NCI-H2196 treated with DMSO at 0.1 percent for 48 hours (cell line): ENCODE measurements at regions not wholly inside any gene's neighbourhood (a gene's known extent, or its start where the extent isn't known, plus 50 kb on each side); places are given as distances from the start of the nearest gene placed in this dataset.

Experiments used
- DNase-seq: peaks from one replicate; lab custom pipeline; 2025; ENCODE audit not compliant: unreplicated experiment; lab: John Stamatoyannopoulos, UW

DNA sequence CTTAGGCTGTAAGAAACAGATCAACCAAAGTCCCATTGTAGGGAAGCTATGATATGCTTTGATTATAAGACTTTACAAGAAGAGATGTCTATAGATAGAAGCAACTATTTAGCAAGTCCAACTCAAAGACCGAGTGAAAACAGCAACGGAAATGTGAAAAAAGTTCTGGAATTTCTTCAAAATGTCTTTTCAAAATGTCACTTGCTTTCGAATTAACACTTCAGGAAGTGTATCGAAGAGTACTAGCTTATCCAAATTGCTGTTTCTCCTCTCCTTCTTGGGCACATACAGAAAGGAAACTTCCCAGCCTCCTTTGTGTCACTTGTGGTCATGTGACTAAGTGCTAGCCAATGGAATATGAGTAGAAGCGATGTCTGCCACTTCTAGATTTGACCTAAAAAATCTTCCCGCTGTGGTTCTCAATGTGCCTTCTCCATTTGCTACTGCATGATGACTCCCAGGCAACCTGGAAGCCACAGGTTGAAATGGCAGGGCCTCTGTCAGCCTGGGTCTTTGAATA lies 89.9 kb downstream of the TSEN15 start:
- DNase-seq, result no peak

DNA sequence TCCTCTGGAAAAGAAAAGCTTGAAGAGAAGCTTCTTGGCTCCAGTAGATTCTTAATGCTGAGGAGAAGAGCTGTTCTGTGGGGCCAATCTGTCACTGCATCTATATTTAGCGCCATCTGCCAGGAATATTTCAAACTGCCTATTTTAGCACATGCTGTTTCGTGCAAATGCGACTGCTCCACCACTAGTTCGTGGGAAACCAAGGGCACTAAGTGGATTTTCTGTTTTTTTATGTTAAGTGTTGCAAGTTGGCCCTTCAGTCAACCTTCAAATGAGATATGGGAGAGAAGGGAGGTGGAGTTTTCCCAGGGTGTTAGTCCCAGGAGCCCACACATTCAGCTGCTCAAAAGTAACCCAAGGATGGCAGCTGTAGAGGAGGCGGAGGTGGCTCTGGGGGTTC lies 91.9 kb downstream of the TSEN15 start:
- DNase-seq, result no peak

DNA sequence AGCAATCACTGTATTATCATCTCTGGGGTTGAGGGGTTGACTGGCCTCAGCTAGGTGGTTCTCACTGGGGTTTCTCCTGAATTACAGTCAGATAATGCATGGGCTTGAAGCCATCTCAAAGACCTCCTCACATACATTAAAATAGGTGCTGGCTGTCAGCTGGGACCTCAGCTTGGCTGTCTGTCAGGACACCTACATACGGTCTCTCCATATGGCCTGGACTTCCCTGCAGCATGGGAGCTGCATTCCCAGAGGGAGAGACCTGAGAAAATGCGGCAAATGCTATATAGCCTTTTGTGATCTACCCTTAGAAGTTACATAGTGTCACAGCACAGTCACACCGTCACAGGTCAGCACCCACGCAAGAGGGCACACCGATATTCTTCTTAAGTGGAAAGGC lies 93.6 kb downstream of the TSEN15 start:
- DNase-seq, result no peak

DNA sequence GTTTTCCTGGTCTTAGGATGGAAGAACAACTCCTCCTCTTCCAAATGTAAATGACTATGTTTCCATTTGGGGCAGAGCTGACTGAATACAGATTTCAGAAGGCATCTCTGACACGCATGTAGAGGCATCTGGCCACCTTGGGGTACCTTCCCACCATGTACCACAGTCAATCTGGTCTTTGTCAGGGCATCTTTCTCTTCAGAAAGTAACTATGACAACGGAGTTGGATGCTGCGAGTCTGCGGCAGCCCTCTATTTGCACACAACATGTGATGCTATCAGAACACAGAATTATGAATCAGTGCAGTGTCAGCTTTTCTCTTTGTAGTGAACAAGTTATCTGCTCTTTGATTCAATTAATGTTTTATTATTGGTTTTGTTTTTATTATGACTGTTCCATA lies 94.7 kb downstream of the TSEN15 start:
- no peak for DNase-seq

DNA sequence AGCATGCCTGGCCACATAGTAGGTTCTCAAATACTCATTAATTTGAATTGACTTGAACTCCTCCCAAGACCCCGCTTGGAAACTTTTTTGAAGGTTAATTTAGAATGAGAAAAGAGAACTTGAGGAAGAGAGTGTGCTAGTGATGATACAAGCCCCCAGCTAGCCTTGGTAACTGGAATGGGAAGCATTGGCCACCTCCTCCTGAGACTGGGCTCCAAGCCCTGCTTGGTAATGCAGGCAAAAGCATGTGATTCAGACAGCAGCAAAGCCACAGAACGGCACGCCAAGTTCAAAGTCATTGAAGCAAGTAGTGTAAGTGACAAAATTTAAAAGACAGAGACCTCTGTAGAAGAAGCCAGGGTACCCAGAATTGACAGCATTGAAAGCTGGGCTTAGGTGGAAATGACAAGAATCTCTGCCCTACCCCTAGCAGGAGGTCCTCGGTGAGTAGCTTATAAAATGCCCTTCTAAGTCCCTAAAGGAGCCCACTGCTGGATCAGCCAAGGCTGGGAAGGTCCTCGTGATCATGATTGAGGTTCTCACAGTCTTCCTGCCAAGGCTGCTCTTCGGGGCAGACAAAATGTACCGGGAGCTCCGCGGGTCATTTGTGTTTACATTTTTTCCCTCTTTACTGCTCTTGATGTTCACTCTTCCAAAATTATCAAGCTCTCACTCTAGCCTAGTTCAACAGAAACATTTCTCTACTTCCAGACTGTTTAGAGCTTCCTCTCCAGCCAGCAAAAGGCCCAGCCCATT lies 99.4 kb downstream of the TSEN15 start:
- no peak for DNase-seq

DNA sequence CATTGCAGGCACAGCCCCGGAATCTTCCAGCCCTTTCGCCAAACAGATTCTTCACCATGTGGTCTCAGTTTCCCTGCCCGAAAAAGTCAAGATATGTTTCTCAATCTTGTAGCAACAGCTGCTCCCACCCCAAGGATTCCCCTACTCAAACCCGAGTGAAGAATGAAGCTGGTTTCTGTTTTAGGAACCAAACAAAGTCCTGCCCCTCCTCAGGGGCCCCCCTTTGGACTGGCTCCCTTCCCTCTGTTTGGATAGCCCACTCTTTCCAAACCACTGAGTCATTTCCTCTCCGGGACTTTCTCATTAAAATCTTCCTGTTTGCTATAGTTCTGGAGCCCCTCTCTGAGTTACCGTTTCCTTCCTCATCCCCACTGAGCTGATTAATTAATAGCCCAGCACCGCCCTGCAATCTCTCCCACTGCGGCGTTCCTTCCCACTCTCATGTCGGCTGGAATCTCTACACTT lies 100.9 kb downstream of the TSEN15 start:
- DNase-seq, result no peak

DNA sequence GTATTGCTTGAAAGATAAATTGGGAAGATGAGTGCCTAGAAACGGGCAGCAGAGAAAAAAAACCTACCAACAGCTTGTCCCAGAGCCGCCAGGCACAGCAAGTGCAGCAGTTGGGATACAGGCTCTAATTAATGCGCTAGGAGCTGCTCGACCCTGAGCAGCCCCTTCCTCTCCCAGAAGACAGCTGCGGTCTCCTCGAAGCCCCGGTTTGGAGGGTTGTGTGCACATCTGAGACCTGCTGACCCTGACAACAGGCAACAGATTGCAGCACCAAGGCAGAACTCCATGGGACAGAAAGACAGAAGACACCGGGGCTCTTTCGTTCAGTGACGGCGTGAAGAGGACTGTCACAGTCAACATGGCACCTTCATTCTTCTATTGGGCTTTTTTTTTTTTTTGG lies 101.4 kb downstream of the TSEN15 start:
- DNase-seq, result no peak

DNA sequence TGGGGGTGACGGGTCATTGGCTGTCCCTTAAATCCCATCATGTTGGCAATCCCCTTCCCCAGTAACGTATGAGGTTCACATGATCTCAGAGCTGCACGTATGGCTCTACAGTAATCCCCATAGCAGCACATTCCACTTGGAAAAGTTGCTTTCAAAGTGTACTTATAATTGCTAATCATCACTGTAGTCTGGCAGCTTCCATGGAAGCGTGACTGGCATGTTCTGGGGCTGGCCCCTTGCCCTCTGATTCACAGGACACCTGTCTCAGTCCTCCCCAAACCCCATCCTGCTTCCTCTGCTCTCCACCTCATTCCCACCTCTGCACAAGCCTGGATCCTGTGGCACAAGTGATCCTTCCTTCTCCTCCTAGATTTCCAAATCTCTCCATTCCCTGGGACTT lies 102.2 kb downstream of the TSEN15 start:
- DNase-seq, result no peak

DNA sequence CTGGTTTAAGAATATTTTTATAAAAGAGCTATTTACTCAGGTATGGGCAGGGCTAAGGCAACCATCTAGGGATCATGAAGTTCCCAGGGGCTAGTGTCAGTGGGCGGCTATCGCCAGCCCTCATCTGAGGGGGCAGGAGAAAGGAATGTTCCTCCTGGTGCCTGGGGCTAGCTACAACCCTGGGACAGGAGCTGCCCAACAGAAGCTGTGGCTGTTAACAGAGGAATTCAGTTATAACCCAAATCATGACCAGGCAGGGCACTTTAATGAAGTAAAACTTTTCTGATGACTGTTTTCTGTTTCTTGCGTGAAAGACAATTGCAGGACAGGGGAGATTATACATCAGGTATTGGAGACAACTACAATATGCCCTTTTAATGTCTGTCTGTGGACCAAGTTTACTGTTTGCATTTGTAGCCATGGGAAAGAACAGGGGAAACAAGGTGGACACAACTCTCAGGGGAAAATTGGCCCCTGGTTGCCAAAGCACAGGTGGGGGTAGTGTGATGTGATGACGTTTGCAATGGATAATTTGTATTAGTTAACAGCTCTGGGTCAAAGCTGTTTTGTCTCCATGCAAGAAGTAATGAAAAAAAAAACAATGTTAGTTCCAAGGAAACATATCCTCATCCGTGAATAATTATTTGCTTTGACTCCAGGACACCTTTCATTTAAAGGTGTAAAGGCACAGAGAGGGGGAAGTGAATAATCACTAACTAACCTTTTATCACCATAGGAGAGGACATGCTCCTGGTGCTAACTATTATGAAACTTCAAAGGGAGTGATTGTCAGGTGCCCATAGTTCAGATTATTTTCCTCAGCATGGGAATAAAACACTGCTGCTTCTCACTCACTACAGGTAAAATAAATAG lies 105.2 kb downstream of the TSEN15 start:
- no peak for DNase-seq

DNA sequence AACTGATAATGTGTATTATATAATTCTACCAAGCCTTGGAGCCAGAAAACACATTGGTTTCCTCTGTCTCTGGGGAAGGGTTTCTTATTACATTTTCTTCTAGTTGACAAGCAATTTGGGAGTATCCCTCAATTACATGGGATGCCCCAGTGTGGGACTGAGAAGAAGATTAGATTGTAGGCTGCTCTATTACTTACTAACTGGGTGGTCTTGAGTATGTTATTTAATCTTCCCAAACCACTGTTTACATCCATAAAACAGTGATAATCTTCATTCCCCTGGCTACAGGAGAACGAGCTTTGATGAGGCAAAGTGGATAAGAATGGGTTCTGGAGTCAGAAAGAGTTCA lies 105.8 kb downstream of the TSEN15 start:
- DNase-seq, result no peak

DNA sequence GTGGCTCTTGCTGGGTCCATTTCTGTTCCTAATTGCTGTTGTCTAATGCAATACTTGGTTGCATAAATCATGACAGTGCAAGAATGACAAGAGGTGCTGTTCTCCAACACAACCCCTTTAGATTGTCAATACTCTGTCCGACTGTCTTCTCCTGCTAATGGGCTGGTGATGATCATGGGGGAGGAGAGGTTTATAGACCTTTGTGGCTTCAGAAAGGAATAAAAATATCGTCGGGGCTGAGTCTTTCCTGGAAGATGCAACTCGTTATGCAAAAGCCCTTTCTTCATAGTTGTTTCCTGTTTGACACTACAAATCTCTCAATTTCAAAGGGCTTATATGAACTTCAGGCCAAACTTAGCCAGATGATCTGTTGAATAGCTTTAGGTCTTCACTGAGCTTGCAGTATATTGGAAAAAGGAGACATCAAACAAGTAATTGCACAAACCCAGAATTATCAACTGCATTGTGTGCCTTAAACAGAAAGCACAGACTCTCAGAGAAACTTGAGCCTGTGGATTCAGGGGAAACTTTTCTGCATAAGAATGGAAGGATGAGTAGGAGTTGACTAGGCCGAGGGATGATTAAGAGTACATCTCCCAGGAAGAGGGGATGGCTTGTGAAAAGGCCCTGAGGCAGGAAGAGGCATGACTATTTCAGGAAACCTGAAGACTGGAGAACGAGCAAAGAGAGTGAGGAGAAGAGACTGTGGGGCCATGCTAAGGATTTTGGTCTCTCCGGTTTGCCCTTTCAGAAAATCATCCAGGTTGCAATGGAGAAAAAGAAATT lies 107.6 kb downstream of the TSEN15 start:
- DNase-seq, result no peak

DNA sequence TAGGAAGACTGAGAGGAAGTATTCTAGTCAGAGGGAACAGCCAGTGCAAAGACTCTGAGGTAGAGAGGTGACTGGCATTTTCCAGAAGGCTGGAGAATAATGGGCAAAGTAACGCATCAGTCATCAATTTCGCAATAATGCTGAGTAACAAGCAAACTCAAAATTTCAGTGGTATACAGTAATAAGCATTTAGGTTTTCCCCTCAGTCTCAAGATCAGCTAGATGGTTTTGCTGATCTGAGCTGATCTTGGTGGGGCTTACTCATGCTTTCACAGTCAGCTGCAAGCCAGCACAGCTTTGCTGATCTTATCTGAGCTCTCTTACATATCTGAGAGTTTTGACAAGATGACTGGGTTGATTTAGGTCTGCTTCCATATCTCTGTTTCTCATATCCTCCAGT lies 108.7 kb downstream of the TSEN15 start:
- no peak for DNase-seq

DNA sequence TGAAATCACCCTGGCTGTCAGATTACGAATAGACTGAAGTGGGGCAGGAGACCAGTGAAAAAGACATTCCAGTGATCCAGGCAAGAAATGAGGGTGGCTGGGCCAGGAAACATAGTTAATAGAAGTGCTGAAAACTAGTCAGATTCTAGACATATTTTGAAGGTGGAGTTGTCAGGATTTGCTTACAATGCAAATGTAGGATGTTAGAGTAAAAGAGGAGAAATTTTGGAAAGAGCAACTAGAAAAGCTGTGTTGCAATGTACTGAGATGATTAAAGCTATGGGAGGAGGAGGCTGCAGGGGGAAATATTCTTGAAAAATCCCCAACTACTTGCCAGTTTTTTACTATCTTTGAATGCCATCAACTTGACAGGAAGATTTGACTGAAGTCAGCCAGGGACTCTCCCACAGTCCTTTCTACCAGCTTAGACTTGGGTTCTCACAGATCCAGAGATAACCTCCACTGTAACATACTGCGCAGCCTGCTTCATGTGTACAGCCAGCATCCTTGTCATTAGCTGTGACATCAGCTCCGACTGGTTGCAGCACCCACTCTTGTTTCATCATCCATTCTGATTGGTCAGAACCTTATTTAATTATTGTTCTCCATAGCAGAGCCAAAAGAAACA lies 109.7 kb downstream of the TSEN15 start:
- DNase-seq, result no peak

DNA sequence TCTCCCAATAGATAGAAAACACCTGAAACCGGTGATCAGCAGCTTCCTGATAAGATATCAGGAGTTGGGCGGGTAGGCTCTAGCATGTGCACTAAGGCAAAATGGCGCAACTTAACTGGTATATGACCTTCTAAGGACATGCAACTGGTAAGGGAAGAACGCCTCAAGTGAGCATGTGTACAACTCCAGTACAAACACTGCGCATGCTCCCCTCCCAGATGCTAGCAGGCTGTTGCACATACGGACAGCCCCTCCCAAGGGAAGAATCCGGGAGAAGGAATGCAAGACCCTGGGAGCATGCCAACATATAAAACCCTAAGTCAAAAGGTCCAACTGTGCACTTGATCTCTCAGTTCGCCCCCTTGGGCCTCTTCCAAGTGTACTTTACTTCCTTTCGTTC lies 110.8 kb downstream of the TSEN15 start:
- DNase-seq, result no peak

DNA sequence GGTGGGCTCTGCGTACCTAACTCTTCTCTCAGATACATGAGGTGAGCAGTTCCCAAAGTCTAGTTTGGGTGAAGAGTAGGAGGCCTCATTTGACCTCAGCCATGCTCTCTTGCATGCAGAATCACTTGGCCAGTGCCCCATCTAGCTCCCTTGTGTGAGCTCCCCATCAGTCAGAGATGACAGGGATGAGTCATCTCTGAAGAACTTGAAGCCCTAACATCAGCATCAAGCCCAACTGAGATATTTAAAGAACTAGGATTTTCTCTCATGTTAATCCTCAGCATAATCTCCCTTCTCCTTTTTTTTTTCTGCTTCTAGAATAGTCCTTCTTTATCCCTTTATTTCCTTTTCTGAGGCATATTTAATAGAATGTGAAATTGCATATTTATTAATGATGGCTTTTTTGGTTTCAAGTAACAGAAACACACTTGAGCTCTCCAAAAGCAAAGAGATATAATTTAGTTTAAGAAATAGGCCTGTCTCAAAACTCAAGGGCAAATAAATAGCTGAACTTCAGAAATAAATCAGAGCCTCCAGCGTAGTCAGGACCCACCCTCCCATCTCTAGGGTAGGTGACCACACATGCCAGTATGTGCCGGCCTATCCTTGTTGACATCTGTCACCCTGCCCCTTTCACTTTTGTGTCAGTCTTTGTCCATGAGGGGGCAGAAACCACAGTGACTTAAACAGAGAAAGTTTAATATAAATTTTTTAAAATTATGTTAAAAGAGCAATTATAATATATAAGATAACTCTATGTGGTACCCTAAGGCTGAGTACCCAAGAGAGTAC lies 112.3 kb downstream of the TSEN15 start:
- no peak for DNase-seq

DNA sequence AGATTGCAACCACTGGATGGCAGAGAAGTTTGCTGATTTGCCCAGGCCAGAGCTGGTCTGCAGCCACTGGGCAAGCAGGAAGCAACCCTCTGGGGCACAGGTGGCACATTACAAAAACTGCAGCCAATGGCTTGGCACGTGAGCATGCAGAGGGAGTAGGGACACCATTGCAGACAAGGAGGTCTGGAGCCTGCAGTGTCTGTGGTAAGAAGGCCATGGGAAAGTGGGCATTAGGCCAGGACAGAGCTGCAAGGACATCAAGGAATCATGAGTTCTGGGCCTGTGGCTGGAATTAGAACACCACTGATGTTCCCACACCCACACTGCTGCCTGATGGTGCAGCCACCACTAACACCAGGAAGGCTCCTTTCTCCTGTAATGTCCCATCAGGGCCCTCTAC lies 113.0 kb downstream of the TSEN15 start:
- no peak for DNase-seq

DNA sequence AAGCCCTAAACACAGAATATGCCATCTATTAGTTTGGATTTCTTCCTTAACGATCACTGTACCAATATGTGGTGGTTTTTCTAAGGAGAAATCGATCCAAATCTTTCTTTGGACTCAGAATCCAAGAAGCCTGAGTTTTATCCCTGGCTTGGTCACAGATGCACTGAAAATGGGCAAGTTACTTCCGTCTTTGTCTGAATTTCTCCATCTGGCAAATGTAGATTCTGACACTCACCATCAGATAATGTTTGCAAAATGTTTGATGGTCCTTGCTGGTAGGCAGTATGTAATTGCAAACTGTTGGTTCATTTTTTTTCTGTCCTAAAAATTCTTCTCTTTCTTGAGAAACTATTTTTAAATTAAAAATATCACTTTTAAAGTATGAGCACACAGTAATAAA lies 115.0 kb downstream of the TSEN15 start:
- no peak for DNase-seq

DNA sequence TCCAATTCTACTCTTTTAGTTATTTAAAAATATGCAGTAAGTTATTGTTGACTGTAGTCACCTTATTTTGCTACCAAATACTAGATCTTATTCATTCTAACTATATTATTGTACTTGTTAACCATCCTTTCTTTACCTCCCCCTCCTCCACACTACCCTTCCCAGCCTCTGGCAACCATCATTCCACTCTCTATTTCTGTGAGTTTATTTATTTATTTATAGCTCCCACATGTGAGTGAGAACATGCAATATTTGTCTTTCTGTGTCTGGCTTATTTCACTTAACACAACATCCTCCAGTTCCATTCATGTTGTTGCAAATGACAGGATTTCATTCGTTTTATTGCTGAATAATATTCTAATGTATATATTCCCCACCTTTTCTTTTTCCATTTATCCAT lies 115.8 kb downstream of the TSEN15 start:
- DNase-seq, result no peak

DNA sequence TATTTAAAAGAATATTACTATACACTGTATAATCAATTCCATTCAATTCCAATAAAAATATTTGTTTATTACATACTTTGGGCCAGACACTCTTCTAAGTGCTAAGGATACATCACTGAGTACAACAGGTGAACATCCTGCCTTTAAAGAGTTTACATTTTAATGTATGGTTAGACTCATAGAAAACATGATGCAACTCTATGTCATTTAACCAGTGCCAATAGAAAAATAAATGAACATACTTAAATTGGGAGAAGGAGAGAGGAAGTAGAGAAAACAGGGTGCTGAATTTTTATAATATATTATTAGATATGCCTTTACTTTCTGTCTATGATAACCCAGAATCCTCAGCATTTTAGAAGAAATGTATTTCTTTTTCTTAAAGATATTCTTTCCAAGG lies 119.2 kb downstream of the TSEN15 start:
- no peak for DNase-seq

DNA sequence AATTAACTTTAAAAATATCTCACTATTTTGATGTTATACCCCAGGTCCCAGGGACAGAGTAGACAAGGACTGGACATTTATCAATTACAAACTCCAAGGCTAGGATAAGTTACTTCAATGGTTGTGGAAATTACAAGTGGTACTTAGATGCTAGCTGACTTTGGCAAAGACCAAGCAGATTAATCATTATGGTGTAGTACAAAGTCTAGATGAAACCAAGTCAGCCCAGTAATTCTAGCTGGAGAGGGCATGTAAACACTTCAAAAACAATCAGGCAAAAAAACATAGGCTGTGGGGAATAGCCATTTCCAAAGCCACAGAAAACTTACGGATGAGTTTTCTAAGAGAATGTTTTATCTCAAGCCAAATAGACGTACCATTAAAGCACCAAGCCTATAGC lies 124.5 kb downstream of the TSEN15 start:
- no peak for DNase-seq
